Activated T-cell treated with anti-CD3 and anti-CD28 coated beads, Interleukin-2, amount 50 U/mL, for 48 hours (primary cell): ENCODE measurements at regions not wholly inside any gene's neighbourhood (a gene's known extent, or its start where the extent isn't known, plus 50 kb on each side); places are given as distances from the start of the nearest gene placed in this dataset.

Experiments
- DNase-seq, 2 experiments: peaks; one replicate each; pipeline ENCODE4 v3.0.0-alpha.2; 2020

DNA sequence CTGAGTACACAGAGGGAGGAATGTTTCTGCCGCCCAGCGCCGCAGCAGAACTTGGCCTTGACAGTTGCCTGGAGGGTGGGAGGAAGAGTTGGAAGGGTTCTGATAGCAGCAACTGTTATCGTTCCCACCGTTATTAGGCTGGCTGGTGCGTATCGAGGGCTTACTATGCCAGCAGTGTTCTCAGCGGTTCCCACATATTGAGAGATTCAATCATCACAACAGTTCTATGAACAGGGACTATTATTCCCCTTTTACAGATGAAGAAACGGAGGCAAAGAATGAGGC is 380.1 kb upstream of the SULF2 start:
- no peak for DNase-seq

DNA sequence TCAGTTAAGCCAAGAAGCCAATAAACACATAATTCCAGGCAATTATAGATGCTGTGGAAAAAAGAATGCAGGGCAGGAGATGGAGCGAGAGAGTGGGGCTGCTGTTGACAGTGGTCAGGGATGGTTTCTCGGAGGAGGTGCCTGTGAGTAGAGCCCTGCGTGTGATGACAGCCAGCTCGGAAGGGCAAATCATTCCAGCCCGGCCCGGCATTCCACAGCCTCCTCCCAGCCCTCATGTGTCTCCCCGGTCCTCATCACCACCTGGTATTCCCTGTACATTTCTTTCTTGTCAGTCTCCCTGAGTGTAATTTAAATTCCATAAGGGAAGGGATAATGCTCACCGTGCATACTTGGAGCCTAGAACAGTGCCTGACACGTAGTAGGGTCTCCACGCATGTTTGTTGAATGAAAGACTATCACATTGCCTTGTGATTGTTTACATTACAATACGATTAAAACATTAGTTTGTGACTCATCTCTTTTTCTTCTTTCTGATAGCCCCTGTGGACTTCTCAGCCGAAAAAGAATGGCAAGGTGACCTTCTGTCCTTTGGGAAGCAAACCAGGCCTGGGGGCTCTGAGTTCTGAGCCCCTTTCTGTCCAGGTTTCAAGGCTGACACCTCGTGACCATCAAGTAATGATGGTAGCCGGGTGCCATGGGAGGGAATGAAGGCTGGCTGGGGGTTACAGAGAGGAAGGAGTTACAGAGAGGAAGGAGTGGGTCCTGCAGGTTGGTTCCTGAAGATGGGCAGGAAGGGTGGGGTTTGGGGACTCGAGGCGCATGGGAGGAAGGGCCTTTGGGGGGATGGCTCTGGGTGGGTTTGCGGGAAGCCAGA is 379.5 kb upstream of the SULF2 start:
- DNase-seq = no peak

DNA sequence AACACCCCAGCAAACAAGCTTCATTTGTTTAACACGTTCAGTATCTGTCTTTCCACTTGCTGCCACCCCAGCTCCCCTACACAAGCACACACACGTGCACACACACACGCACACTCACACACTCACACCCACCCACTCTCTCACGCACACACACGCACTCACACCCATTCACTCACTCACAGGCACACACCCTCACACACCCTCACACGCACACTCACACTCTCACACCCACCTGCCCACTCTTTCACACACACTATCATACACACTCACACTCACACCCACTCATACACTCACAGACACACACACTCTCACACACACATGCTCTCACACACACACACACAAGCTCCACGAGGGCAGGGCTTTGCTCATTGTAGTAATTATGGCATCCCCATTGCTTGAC is 378.8 kb upstream of the SULF2 start:
- no peak for DNase-seq

- DNase-seq = no peak
These were observed 378.2 kb upstream of the SULF2 start for GRCh38 chr20:48163505-48163904.

DNA sequence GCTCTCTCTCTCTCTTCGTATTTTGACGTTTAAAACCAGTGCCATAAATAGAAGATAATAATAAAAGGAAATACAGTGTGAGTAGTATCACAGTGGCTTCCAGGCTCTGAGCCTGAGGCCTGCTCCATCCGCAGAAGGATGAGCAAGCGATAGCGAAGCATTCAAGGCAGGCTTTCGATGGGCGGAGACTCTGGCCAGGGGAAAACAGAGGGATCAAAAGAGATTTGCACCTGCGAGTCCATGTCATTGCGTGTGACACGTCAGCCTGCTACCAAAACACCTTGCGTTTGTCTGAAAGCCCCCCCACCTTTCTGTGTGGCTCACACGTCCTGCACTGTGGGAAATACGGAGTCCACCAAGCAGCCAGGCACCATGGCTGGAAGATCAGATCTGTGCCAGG is 377.3 kb upstream of the SULF2 start:
- DNase-seq = no peak

- no peak for DNase-seq
These were observed 374.1 kb upstream of the SULF2 start for GRCh38 chr20:48159145-48160008.

DNA sequence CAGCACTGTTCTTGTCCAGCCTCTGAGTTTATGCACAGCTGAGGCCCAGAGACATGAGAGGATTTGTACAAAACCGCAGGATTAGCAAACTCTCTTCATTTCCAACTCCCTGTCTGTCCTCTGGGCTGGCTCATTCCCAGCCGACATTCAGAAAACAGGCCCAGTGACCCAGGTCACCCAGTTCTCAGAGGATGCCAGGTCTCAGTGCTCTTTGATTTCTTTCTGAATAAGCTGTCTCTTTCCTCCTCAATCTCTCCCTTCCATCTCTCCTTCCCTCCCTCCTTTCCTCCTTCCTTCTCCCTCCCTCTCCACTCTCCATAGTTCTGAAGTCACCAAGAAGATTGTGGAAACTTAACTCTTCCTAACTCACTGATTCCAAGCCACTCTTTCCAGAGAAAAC is 372.7 kb upstream of the SULF2 start:
- no peak for DNase-seq

DNA sequence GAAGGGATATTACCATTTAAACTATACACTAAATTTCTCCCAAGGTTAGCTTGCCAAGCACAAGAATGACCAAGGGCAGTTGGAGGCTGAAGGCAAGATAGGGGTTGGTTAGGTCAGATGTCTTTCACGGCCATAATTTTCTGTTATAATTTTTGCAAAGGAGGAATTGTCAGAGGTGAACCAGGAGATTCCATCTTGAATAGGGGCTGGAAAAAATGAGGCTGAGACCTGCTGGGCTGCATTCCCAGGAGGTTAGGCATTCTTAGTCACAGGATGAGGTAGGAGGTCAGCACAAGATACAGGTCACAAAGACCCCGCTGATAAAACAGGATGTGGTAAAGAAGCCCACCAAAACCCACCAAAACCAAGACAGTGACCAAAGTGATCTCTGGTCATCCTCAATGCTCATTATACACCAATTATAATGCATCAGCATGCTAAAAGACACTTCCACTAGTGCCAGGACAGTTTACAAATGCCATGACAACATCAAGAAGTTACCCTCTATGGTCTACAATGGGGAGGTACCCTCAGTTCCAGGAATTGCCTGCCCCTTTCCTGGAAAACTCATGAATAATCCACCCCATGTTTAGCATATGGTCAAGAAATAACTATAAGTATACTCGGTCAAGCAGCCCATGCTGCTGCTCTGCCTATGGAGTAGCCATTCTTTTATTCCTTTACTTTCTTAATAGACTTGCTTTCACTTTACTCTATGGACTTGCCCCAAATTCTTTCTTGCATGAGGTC is 371.8 kb upstream of the SULF2 start:
- DNase-seq = no peak

GRCh38 chr20:48156521-48156920 is 371.2 kb upstream of the SULF2 start:
- no peak for DNase-seq

DNA sequence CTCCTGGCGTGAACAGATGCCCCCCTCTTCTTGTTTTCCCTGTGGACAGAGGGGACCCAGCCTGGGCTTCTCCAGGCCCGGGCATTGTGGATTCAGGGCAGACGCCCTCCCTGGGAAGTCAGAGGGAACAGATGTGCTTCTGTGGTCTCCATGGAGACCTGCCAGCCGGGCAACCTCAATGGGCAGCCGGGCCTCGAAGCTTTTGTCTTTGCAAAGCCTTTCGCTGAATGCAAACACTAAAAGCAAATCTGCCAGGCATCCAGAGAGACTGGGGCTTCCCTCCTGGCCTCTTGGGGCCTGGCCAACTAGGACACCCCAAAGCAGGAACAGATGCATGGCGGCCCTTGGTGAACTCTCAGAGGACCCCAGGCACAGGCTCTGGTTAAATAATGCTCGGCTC is 370.0 kb upstream of the SULF2 start:
- DNase-seq = no peak

- no peak for DNase-seq
These were observed 368.9 kb upstream of the SULF2 start for GRCh38 chr20:48154040-48154765.

- DNase-seq = no peak
These were observed 368.2 kb upstream of the SULF2 start for GRCh38 chr20:48153523-48153922.

- no peak for DNase-seq
These were observed 367.8 kb upstream of the SULF2 start for GRCh38 chr20:48153103-48153502.

- DNase-seq = no peak
These were observed 365.3 kb upstream of the SULF2 start for GRCh38 chr20:48150568-48150967.

- DNase-seq = no peak
These were observed 364.6 kb upstream of the SULF2 start for GRCh38 chr20:48149902-48150301.

DNA sequence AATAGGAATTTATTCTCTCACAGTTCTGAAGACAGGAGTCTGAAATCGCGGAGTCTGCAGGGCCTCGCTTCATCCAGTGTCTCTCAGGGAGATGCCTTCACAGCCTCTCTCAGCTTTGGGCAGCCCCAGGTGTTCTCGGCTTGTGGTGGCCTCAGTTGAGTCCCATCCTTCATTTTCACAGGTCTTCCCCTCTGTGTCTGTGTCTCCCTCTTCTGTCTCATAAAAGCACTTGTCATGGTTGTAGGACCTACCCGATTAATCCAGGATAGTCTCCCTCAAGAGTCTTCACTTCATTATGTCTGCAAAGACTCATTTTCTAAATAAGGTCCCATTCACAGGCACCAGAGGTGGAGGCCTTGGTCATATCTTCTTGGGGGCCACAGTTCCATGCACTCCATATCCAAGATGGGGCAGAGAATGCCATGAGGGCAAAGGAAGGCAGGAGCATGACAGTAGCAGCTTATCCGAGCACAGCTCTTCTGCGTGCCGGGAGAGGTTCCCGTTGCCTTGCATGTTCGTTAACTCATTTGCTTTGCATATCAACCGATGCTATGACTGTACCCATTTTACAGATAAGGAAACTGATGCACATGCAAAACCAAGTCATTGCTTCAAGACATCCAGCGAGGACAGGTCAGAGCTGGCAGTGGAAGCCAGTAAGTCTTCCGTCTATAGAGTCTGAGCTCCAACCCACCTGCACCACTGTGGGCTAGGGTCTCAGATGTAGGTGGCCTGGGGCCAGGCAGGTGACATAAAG is 363.8 kb upstream of the SULF2 start:
- no peak for DNase-seq

GRCh38 chr20:48148020-48148419 is 362.7 kb upstream of the SULF2 start:
- DNase-seq = no peak

GRCh38 chr20:48147311-48147710 is 362.0 kb upstream of the SULF2 start:
- no peak for DNase-seq

DNA sequence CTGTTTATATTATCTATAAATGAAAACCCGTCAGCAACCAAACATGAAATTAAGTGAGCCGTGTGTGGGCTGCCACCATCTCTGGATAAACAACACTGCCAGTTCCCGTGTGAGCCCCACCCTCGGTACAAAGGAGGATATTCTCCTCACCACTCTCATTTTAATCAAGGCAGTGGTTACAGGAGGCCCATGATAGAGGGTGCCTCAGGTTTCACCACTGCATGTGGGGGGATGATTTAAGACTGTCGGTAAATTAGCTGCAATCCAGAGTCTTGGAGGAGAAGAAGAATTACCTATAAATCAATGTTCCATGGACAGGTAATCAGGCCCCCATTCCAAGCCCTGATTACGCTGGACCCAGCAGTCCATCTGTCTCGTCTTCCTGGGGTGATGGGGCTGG is 361.6 kb upstream of the SULF2 start:
- no peak for DNase-seq

GRCh38 chr20:48146308-48146707 is 361.0 kb upstream of the SULF2 start:
- no peak for DNase-seq

DNA sequence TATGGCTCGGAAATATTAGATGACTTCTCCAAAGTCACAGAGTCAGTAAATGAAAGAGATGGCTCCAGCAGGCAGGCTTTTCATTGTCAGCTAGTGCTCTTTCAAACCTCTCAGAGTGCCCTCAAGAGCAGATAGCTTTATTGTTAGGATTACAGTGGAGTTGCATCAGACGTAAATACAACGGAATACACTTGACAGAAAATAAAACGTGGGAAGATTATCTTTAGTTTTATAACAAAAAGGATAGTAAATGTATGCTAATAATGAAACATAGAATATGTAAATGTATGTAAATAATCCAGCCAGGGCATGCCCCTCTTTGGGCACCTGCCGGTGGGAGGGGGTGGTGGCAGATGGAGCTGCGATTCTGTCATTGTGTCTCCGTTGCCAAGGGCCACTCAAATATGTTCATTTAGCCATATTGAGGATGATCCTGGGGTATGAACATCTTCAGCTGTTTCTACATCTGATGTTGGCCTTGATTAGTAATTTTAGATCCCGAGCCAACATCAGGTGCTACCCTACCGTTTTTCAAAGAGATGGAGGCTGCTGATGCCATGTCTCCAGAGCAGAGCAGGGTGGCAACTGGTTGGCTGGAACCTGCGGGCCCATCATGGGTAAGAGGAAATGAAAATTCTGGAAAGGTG is 358.3 kb upstream of the SULF2 start:
- no peak for DNase-seq

DNA sequence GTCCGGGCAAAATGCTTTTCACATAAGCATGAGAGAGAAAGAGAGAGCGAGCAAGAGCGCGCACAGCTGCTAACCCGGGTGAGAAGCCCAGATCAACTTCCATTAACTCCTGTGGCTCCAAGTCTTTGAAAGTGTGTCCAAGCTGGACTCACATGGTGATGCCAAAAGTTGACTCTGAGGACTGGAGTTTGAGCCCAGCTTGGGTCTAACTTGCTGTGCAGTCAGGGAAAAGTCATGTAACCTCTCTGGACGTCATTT is 357.2 kb upstream of the SULF2 start:
- no peak for DNase-seq
